Transverse colon (tissue), 4 donors: ENCODE measurements at regions not wholly inside any gene's neighbourhood (a gene's known extent, or its start where the extent isn't known, plus 50 kb on each side); places are given as distances from the start of the nearest gene placed in this dataset.

Source experiments
- DNase-seq: peaks from one replicate; pipeline ENCODE4 v3.0.0-alpha.2; 2019
- H3K27ac ChIP-seq, 4 donors: fragments of 200-600 bp; sonication (generic); 2 replicates each; pipeline ENCODE4 v1.5.1; 2016 to 2018; ENCODE audit warnings: inconsistent platforms in 4 of 4
- H3K27me3 ChIP-seq: fragments of 200-600 bp; sonication (generic); 2 replicates; pipeline ENCODE4 v1.5.1; 2017; ENCODE audit warnings: inconsistent platforms
- H3K36me3 ChIP-seq, 4 donors: fragments of 200-600 bp; sonication (generic); 2 replicates each; pipeline ENCODE4 v1.5.1; 2017 to 2019; ENCODE audit warnings: inconsistent platforms in 4 of 4
- H3K4me1 ChIP-seq, 4 donors: fragments of 200-600 bp; sonication (generic); 2 replicates each; pipeline ENCODE4 v1.5.1; 2017 to 2020; ENCODE audit warnings: inconsistent platforms in 4 of 4
- H3K4me3 ChIP-seq, 4 donors: fragments of 200-600 bp; sonication (generic); 1 replicate in 1 of 4; 2 replicates in 3 of 4; pipeline versions ENCODE4 v1.5.1 to v1.6.1; 2017 to 2019; ENCODE audit warnings: inconsistent platforms in 4 of 4
- H3K9me3 ChIP-seq, 2 donors: fragments of 200-600 bp; sonication (generic); 2 replicates each; pipeline ENCODE4 v1.5.1; 2017 to 2019; ENCODE audit warnings: inconsistent platforms in 2 of 2
- EP300 ChIP-seq: sonication (generic); formaldehyde crosslinking; IDR thresholded peaks from one replicate; pipeline ENCODE4 v1.6.1; 2017; ENCODE audit warnings: antibody characterized with exemption, low read depth
- POLR2A ChIP-seq: fragments of 450-650 bp; IDR thresholded peaks from one replicate; pipeline ENCODE4 v1.6.1; 2016; ENCODE audit warnings: antibody characterized with exemption, mild to moderate bottlenecking, moderate library complexity
- POLR2AphosphoS5 ChIP-seq, 3 donors: sonication (generic); formaldehyde crosslinking; IDR thresholded peaks; one replicate each; pipeline ENCODE4 v1.6.1; 2016; ENCODE audit warnings: antibody characterized with exemption in 3 of 3
- WGBS, 2 donors: methylation state at CpG; one replicate each; pipeline ENCODE4 v1.1.5; 2018; ENCODE audit warnings: low coverage in 1 of 2; 5-methylcytosine and 5-hydroxymethylcytosine counted together
- in situ Hi-C, 4 donors: fragments of 200-750 bp; cut with MboI; loops; one replicate each; pipeline versions ENCODE4 v1.15.0 to v1.15.1; 2017; ENCODE audit warnings: low sequenced_read_pairs in 3 of 4, low pct_ligation_motif_present in 1 of 4, low pct_unique_long_range_greater_than_20kb in 1 of 4
- intact Hi-C: fragments of 100-400 bp; cut with DNase I; formaldehyde crosslinking; loops from one replicate; pipeline ENCODE4 v1.15.1; 2023; ENCODE audit warnings: low total_unique reads
- TF ChIP-seq, protein P1 (sequence below), 5 experiments: fragments of 200-600 bp in 3 of 5; fragments of 450-650 bp in 2 of 5; sonication (generic) in 3 of 5; IDR thresholded peaks; 1 replicate in 2 of 5; 2 replicates in 3 of 5; pipeline ENCODE4 v1.5.1; 2016 to 2017; ENCODE audit warnings: antibody characterized with exemption in 5 of 5, inconsistent platforms in 3 of 5, mild to moderate bottlenecking in 2 of 5, moderate library complexity in 1 of 5

DNA sequence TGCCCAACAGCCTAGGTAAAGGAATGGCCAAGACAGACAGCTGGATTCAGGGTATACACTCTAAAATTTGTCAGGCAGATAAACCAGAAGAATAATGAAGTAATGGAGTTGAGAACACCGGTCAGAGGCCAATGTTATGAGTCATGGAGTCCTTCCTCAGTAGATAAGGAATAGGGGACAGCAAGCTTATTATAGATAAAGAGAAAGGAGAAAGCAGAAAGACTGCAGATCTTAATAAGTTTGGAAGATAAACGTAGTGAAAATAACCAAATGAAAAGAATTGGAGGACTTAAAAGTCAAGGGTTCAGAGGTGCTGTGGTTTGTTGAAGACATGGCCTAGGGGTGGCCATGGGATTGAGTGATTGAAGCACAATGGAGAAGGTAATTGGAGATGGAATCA lies 63.5 kb upstream of the NFE2L2 start:
- H3K36me3 ChIP-seq: no peaks in the 10 kb centered on the region
- WGBS, 2 donors: 77 to 93% methylated on average over 2 of the region's 2 CpGs
- DNase-seq: no peak
- peaks cover 0 to 43% (median 17%) of the 10 kb centered on the region in 4 donors for H3K4me1 ChIP-seq
- intact Hi-C loops (no loop called here), in situ Hi-C loops (loop anchor here in 2 of 4 donors (25.0 kb wide), 2 partner anchors 284 to 409 kb away; a partner anchor contains a TSS)
- H3K4me3 ChIP-seq: no peak overlapping the region
- H3K9me3 ChIP-seq: no peaks in the 10 kb centered on the region
- no peak overlapping the region for H3K27ac ChIP-seq
- TF ChIP-seq POLR2A: no peak
- TF ChIP-seq, protein P1, sequence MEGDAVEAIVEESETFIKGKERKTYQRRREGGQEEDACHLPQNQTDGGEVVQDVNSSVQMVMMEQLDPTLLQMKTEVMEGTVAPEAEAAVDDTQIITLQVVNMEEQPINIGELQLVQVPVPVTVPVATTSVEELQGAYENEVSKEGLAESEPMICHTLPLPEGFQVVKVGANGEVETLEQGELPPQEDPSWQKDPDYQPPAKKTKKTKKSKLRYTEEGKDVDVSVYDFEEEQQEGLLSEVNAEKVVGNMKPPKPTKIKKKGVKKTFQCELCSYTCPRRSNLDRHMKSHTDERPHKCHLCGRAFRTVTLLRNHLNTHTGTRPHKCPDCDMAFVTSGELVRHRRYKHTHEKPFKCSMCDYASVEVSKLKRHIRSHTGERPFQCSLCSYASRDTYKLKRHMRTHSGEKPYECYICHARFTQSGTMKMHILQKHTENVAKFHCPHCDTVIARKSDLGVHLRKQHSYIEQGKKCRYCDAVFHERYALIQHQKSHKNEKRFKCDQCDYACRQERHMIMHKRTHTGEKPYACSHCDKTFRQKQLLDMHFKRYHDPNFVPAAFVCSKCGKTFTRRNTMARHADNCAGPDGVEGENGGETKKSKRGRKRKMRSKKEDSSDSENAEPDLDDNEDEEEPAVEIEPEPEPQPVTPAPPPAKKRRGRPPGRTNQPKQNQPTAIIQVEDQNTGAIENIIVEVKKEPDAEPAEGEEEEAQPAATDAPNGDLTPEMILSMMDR (IDR thresholded peaks at IDR 0.05): no peak
- no peak for TF ChIP-seq EP300
- TF ChIP-seq POLR2AphosphoS5 (IDR thresholded peaks at IDR 0.05): no peak
- H3K27me3 ChIP-seq: no peaks in the 10 kb centered on the region

DNA sequence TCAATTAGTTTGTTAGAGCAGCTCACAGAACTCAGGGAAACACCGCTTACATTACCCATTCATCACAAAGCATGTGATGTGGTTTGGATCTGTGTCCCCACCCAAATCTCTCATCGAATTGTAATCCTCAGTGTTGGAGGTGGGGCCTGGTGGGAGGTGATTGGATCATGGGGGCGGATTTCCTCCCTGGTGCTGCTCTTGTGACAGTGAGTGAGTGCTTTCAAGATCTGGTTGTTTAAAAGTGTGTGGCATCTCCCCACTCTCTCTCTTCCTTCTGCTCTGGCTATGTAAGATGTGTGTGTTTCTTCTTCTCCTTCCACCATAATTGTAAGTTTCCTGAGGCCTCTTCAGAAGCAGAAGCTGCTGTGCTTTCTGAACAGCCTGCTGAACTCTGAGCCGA lies 63.5 kb upstream of the AGPS start:
- H3K27me3 ChIP-seq: no peaks in the 10 kb centered on the region
- 60 to 90% methylated on average over 1 to 4 of the region's 4 CpGs for WGBS, 2 donors
- TF ChIP-seq POLR2A: no peak
- TF ChIP-seq, protein P1 (IDR thresholded peaks at IDR 0.05): no peak
- no peak for TF ChIP-seq EP300
- no peak for TF ChIP-seq POLR2AphosphoS5 (IDR thresholded peaks at IDR 0.05)
- peaks cover 0 to 33% (median 14%) of the 10 kb centered on the region in 4 donors for H3K4me1 ChIP-seq
- no peaks in the 10 kb centered on the region for H3K36me3 ChIP-seq
- H3K27ac ChIP-seq: no peak overlapping the region
- in situ Hi-C loops (loop anchor here in 2 of 4 donors (25.0 kb wide), 2 partner anchors 283 to 408 kb away; a partner anchor contains a TSS), intact Hi-C loops (no loop called here)
- no peak for DNase-seq
- no peak overlapping the region for H3K4me3 ChIP-seq
- H3K9me3 ChIP-seq: no peaks in the 10 kb centered on the region

DNA sequence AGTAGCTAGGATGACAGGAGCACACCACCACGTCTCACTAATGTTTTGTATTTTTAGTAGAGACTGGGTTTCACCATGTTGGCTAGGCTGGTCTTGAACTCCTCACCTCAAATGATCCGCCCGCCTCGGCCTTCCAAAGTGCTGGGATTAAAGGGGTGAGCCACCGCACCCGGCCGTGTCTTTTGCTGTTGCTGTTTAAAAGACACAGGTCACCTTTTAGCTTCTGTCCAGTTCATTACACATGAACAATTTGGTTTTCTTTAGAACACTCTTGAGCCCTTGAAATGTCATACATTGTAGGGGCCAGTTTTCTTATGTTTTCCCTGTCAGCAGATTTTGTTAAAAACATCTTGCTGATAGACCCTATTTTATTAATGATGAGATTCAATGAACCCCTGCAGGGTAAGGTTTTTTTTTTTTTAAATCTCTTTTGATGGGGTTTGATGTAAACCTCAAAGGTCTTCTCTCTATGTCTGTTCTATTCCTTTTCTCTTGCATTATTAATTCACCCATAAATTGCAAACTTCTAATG lies 61.0 kb upstream of the AGPS start:
- H3K4me1 ChIP-seq: peaks cover 0 to 12% (median 0%) of the 10 kb centered on the region in 4 donors
- intact Hi-C loops: loop anchor here (10.0 kb wide), 3 partner anchors 67 to 167 kb away; partner anchors contain the start of gene NFE2L2

More for the DNA sequence above, 61.0 kb upstream of the AGPS start:
- TF ChIP-seq EP300 (no peak), POLR2AphosphoS5 (IDR thresholded peaks at IDR 0.05) (no peak), POLR2A (no peak)
- TF ChIP-seq, protein P1 (IDR thresholded peaks at IDR 0.05): no peak
- Histone ChIP-seq H3K27me3 (no peaks in the 10 kb centered on the region), H3K9me3 (no peaks in the 10 kb centered on the region), H3K27ac (peak overlapping the region in 3 of 4 donors; percentile 59 to 67 (median 61)), H3K36me3 (no peaks in the 10 kb centered on the region), H3K4me3 (no peak overlapping the region)
- 80 to 81% methylated on average over 5 to 7 of the region's 7 CpGs for WGBS, 2 donors
- no peak for DNase-seq
- in situ Hi-C loops: loop anchor here (5.0 to 25.0 kb wide), 9 partner anchors 83 to 423 kb away; a partner anchor contains a TSS
